ENCODE measurements at regions not wholly inside any gene's neighbourhood (a gene's known extent, or its start where the extent isn't known, plus 50 kb on each side); places are given as distances from the start of the nearest gene placed in this dataset.

- TF ChIP-seq CTCF (conservative IDR thresholded peaks at IDR 0.05; ENCODE audit: low read length), result no peak
- no peak overlapping the region for H3K4me3 ChIP-seq (ENCODE audit: low read length)
- DNase-seq (ENCODE audit: low read depth), result no peak
These were observed 82.3 kb downstream of the UNCX start for GRCh38 chr7:1314908-1315450.

GRCh38 chr7:1316086-1316485 is 83.4 kb downstream of the UNCX start:
- no peak for DNase-seq (ENCODE audit: low read depth)
- H3K4me3 ChIP-seq (ENCODE audit: low read length), result no peak overlapping the region
- no peak for TF ChIP-seq CTCF (conservative IDR thresholded peaks at IDR 0.05; ENCODE audit: low read length)

- no peak for DNase-seq (ENCODE audit: low read depth)
- TF ChIP-seq CTCF (conservative IDR thresholded peaks at IDR 0.05; ENCODE audit: low read length), result no peak
- no peak overlapping the region for H3K4me3 ChIP-seq (ENCODE audit: low read length)
These were observed 85.0 kb downstream of the UNCX start for GRCh38 chr7:1317646-1318045.

GRCh38 chr7:1318051-1318450 is 85.4 kb downstream of the UNCX start:
- no peak overlapping the region for H3K4me3 ChIP-seq (ENCODE audit: low read length)
- TF ChIP-seq CTCF (conservative IDR thresholded peaks at IDR 0.05; ENCODE audit: low read length), result no peak
- DNase-seq (ENCODE audit: low read depth), result no peak

- no peak for TF ChIP-seq CTCF (conservative IDR thresholded peaks at IDR 0.05; ENCODE audit: low read length)
- no peak overlapping the region for H3K4me3 ChIP-seq (ENCODE audit: low read length)
- DNase-seq (ENCODE audit: low read depth), result no peak
These were observed 86.0 kb downstream of the UNCX start for GRCh38 chr7:1318661-1319060.

GRCh38 chr7:1320616-1321240 is 88.1 kb downstream of the UNCX start:
- no peak for DNase-seq (ENCODE audit: low read depth)
- no peak overlapping the region for H3K4me3 ChIP-seq (ENCODE audit: low read length)
- no peak for TF ChIP-seq CTCF (conservative IDR thresholded peaks at IDR 0.05; ENCODE audit: low read length)

GRCh38 chr7:1321411-1322239 is 89.0 kb downstream of the UNCX start:
- TF ChIP-seq CTCF (conservative IDR thresholded peaks at IDR 0.05; ENCODE audit: low read length), result no peak
- DNase-seq (ENCODE audit: low read depth), result no peak
- no peak overlapping the region for H3K4me3 ChIP-seq (ENCODE audit: low read length)

All from AG10803 (cell line).